Renal cortical epithelial cell (primary cell): ENCODE measurements at regions not wholly inside any gene's neighbourhood (a gene's known extent, or its start where the extent isn't known, plus 50 kb on each side); places are given as distances from the start of the nearest gene placed in this dataset.

Source experiments
- DNase-seq: peaks from one replicate; pipeline ENCODE4 v3.0.0-alpha.2; 2011; ENCODE audit warnings: low read depth

DNA sequence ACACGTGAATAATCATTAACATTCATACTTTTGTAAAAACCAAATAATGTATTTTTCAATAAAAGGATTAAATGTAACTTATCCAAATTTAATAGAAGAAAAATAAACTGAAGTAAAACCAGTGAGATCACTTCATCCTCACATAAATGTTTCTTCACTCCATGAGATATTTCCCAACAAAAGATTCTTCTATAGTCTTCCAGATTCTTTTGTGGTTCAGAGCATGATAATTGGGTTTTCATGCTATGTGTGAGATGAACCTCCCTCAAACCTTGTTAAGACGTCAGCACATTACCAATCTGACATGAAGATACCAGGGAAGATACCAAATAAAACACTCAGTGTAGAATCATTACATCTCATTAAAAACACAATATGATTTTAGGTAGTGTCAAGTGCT, 62.9 kb upstream of the OXGR1 start:
- DNase-seq, result no peak

DNA sequence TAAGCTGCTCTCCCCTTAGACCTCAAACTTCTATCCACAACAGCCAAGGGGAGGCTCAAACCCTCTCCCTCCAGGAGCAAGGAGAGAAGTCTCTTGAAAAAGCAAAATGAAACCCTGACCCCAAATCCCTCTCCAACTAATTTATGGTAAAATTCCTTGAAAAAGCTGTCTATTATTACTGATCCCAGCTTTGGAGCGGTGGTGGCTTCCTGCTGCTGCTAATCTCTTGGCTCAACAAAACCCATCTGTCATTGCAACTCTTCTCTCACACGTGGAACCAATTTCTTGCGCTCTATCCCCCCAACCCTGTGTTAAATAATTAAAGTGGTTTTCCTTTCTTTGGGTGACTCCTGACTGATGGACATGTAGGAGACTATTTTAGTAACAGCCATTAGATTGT, 64.1 kb upstream of the OXGR1 start:
- no peak for DNase-seq

DNA sequence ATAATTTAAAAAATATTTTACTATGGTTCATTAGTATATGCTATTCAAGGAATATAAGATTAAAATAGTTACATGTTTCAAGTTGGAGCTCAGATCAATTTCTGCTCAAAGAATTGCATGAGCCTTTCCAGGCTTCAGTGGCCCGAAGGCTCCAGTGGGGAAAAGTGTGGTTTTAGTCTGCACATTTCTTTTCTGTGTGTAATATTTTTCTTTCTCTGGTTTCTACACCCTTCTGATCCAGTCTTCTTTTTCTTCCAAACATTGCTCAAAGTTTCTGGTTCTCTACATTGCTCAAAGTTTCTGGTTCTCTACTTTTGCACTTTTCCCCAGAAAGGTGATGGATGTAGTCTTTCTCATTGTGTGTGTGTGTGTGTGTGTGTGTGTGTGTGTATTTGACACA, 64.7 kb upstream of the OXGR1 start:
- no peak for DNase-seq

DNA sequence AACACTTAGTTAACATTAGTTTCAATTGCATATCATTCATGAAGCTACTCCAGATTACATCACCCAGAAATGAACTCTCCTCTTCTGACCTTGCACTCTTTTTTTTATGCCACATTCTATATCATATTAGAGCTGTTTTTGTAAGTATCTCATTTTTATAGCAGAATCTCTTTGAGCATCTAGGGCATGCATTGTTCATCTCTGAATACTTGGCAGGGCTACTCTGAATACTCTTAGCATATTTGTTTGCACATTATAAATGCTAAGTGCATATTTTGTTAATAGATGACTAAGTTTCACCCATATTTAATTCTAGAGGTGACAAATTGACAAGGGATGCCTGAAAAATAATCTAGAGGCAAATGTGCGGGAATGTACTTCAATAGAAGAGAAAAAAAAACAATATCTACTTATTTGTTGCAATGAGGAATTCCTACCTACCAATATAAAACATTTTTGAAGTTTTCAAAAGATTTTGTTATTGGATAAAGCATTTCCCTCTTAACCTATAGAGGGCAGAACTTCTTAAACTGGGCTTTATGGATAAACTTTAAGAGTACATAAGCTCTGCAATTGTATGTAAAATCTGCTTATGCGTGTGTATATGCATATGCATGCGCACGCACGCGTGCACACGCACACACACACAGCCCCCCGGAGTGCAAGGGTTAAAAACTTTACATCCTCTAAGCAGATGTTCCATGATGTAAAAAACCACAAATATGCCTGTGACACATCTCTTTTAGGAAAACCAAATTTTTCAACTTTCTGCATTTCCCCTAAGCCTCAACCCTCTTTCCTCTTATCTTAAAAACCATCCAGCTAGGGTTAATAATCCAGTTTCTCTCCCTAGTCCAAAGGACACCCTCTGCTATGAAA, 73.0 kb upstream of the OXGR1 start:
- no peak for DNase-seq

DNA sequence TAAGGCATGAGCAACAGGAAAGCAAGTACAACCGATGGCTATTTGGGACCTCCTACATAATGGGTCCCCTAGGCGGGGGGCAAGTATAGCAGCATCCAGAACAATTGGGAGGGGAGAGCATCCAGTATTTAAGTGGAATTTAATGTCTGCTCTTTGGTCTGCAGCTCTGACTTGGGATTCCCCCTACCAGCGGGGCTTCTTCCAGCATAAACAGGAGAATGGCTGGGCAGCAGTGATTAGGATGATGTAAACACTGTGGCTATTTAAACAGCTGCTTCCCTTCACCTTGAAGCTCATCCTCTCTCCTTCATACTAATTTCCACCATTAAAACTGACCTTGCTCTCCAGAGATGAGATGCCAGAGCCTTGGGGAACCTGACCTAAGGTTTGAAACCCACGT, 73.9 kb upstream of the OXGR1 start:
- no peak for DNase-seq

DNA sequence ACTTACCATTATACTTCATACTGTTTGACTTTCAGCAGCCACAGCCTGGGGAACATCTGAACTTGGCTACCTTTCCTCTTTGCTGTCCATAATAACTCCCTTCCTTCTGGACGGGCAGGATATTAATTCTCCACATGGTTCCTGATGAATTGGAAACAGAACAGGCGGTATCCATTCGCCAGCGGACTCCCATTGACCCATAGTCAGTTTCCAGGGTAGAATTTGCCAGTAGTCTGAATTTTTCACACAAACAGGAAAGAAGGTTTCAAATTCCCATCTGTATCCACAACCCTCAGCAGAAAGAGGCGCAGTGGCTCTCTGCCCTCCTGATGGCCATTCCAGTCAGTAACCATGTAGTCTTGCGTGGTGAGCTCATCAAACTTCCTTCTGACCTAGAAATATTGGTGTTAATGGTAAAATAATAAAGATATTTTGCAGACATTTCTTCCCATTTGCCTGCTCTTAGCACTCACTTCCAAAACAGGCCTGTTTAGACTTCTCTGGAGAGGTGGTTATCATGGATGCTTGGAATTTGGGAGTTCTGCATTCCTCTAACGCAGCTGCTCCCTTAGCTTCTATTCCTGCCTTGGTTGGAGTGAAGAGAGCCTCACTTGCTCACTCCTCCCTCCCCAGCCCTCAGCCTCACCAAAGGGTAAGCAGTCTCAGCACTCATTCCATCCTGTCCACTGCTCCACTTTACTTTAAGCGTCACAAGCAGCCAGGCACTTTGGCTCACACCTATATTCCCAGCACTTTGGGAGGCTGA, 75.0 kb upstream of the OXGR1 start:
- DNase-seq, result no peak

DNA sequence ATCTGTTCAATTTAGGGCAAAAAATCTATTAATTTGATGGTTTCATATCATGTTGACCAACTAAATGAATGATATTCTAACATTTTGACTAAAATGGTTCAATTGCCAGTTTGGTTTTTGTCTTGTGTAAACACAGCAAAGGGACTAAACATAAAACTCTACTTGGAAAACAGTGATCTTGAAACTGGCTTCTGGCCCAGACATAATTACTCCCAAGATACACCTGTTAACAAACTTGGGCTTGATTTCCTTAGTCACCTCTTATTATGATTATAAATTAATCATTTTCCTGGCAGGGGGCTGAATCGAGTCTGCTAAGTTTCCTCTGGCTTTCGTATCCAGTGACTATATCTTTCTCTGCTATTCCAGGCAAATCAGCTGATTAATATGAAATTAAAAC, 78.0 kb upstream of the OXGR1 start:
- no peak for DNase-seq

DNA sequence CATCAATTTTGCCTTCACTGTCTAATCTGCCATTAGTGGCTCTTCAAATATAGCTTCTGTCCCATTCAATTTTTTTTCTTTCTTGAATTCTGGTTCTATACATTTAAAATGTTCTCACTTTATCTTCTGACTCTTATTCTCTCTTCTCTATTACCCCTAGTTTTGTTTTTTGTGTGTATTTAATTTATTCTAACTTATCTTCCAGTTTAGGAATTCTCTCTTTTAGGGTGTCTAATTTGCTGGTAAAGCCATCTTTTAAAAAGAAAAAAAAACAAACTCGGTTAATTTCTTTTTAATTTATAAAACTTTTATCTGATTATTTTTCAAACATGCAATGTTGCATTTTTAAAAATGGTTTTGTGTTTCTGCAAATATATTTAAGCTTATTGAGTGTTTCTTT, 80.3 kb upstream of the OXGR1 start:
- no peak for DNase-seq

DNA sequence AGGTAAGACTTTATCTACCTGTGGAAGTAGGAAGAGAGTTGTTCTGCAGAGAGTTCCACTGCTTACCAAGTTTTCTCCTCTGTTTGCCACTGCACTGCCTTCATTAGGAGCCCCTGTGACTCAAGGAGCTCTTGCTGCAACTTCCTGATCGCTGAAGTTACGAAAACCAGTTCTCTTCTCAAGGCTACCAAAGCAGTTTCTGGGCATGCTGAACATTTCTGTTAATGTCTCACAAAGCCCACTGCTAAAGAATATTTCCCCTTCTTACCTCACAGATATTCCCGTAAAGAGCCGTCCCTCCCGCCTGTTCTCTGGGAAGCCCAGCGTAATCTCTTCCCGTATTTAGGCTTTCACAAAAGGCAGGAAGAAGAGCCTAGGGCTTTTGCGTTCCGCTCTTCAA, 82.6 kb upstream of the OXGR1 start:
- no peak for DNase-seq

DNA sequence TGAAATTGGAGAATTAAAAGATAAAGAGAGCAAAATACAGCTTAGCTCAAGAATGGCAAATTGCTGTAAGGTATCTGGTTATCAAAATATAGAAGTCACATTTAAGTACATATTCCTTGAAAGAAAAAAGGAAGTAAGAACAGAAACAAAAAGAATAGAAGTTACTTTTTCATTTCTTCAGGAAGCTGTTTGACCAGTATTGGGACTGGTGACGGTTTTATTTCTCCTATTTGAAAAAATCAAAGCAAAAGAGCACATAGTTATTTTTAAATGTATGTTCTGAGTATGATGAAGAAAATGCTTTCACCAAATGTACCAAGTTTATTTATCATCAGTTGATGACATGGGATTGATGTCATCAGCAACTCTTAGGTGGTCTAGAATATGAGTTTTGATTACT, 83.1 kb upstream of the OXGR1 start:
- no peak for DNase-seq

DNA sequence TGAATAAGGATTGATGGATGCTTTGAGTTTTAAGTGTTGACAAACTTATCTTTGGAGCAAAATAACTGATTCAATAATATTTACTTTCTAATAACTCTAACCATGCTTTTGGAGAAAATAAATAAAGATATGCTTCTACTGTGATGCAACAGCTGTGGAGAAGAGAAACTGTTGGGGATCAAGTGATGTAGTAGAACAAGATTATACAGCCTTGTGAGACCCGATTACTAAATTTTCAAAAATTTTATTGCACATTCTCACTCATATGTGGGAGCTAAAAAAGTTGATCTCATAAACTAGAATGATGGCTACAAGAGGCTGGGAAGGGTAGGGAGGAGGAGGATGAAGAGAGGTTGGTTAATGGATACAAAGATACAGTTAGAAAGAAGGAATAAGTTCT, 85.5 kb upstream of the OXGR1 start:
- no peak for DNase-seq

DNA sequence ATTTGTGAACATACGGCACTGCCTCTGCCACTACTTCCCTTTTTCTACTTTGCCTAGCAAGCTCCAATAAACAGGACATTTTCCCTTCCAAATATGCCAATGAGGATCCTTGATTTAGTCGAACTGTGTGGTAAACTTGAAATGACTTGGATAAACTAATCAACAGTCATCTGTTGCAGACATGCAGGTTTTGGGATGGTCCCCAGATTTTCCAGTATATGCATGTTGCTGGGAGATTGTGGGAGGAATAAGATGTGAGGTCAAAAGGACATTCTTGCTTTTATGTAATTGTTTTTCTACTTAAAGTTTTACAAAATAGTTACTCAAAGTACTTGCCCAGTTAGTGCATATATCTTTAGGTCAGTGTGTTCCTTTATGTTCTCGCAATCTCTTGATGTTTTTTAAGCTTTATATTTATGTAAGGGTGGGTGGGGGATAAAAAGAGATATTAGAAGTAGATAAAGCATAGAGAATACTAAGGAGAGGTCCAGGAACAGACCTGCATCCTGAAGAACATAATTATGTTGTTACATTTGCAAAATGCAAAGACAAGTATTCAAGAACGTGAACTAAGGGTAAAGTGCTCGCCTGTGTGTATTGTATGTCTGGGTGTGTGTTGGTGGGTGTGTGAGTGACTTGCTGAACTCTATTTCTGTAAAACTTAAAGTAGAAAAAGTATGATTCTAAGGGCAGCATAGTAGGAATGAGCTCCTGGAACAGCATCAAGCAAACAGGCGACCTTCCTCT, 88.4 kb upstream of the OXGR1 start:
- DNase-seq, result no peak

DNA sequence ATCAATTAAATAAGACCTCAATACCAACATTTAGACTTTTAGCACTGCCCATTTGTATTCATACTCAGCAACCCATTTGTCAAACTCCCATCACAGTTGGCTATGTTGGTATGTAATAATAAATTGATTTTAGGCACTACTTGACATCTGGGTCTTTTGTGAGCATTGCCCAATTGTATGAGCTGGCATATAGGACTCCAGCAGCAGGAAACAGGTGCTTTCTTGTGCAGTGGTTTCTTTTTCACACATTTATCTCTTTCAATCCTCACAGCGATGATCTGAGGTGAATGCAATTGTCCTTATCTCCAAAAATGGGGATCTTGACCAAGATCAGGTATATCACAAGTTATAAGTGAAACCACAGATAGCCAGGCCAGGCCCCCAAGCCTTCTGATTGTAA, 96.9 kb upstream of the OXGR1 start:
- no peak for DNase-seq

DNA sequence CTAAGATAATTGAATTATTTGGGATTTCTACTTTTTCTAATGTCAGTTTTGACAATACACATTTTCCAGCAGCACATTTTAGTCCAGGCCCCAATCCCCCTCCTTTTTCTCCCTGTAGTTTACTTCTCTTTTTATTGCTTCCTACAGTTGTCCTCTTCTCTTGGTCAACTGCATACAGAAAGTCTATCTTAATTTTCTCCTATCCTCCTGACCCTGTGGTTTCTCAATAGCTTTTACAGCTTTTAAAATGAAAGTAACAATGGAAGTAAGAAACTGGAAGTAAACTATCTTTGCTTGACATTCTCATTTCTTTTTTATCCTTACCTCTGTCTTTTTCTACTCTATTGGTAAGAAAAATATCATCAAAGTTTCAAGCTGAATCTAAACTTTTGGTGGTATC, 106.5 kb upstream of the OXGR1 start:
- no peak for DNase-seq

DNA sequence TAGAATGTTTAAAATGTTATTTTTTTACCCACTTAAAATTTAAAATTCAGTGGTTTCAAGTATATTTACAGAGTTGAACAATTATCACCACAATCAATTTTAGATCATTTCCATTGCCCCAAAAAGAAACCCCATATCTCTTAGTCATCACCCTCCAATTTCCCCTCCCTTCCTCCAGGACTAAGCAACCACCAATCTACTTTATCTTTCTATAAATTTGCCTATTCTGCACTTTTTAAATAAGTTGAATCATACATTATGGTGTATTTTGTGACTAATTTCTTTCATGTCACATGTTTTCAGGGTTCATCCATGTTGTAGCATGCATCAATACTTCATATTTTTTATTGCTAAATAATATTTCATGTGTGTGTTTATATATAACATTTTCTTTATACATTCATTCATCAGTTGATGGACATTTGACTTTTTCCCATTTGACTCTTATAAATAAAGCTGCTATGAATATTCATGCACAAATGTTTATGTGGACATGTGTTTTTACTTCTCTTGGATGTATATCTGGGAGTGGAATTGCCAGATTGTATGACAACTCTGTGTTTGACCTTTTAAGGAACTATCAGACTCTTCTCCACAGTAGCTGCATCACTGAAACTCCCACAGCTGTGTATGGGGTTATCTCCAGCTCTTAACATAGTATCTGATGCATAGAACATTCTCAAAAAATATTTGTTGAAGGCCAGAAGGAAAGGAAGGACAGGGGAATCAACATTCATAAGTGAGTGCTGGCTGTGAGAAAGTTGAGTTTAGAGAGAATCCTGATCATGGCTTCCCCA, 107.8 kb upstream of the OXGR1 start:
- no peak for DNase-seq

DNA sequence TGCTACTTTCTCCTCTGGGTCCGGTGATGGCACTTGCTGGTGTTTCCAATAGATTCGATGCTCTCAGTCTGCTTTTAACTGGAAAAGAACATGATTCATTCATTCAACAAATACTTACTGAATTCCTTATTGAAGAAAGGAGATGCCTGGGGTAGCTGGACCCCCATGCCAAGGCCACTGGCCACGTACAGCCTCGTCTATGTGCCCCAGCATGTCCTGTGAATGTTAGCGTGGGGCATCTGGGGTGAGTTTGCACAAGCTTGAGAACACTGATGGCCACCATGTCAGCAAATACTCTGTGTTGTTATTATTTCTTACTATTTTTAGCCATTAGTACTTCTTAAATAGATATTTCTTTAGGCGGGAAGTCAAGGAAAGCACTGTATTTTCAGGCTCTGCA, 112.0 kb upstream of the OXGR1 start:
- DNase-seq, result no peak

DNA sequence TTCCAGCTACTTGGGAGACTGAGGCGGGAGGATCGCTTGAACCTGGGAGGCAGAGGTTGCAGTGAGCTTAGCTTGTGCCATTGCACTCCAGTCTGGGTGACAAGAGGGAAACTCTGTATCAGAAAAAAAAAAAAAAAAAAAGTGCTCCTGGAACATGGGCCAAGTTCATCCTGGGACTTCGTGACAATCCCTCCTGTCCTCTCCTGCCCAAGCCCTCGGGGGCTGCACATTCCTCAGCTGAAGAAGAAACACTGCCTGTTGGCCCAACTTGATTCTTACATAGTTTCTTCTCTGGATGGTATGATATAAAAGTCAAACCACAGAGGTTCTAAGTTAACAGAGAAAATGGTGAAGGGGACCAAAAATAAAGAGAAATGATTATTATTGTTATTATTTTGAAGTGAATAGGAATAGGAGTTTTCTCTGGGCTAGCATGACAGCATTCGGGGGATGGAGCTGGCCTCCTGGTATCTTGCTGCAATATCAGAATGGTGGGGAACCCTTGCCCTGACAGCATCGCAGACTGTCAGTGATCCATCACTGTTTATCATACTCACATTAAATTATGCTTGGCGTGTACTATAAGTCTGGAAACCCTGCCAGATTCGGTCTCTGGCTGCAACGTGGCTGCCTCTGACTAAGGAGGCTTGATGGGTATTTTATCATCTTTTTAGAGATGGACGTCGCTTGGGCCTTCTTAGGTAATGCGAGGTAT, 113.7 kb upstream of the OXGR1 start:
- DNase-seq, result no peak

DNA sequence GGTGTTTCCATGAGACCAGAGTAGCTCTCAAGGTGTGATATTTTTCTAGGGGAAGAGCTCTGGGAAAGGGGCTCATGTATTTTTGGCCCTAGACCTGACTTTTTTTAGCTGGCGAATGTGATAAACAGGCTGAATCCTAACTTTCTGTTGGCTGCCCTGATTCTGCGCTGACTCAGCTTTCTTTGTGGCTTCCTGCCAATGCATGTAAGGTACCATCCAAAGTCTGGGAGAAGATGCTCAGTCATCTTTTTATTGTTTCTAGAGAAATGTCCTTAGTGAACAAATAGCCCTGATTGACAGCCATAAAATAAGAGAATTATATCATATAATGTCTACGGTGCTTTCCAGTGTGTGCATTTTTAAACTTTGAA, 113.6 kb upstream of the MBNL2 start:
- DNase-seq, result peak; percentile 20

DNA sequence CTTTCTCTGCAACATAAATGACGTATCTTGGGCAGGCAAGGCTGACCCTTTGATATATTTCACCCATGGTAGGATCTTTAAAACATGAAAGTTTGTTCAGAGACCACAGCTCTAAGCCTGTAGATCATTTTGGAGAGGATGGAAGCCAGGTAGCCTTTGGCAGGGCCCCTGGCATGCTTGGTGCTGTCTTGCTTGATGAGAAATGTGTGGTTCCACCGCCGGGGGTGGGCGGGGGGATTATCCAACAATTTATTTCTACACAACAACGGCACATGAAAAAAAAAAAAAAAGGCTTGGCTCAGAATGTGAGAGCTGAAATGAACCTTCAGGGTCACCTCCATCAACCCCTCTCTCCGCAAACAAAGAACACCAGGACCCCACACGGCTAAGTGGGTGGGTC, 112.9 kb upstream of the MBNL2 start:
- DNase-seq, result no peak

DNA sequence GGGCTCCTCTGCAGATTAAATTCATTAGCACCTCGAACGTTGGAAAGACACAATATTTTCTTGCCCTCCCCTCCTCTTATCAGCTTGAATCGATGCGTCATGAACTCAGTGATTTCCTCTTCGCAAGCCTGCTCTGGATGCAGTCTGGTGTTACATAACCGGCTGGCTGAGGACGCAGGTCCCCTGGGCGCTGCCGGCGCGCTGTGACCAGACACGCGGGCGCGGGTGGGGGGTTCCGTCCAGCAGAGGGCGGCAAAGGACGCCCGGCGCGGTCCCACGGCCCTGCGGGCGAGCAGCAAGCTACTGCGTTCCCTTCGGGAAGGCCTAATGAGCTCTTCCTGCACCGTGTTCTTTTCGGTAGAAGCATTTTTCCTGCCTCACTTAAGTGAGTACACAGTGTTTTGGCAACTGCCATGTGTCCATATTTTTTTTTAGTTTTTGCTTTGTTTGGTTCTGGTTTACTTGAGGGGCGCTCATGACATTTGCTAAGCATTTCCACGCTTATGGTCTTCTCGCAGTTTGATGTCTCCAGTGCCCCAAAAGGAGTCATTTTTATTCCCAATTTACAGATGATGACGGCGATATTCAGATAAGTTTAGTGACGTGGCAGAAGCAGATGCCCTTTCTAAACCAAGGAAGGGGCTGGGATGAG, 112.2 kb upstream of the MBNL2 start:
- peak; percentile 61 for DNase-seq

DNA sequence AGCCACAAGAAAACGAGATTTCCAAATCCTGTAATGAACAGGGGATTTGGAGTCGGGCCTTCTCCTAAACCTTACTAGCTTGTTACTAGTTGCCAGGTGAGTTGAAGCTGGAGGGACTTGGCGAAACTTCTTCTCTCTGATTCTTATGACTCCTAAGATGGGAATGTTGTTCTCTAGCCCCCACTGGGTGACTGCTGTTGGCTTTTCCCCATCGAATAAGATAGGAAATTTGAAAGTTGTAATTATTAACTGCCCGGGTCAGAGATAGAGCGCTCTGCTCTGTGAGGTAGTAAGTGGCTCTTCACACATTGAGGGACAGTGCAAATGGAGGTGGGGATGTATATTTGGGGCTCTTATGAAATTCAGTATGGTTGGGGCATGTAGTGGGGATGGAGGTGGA, 111.2 kb upstream of the MBNL2 start:
- DNase-seq, result peak; percentile 7
